ENCODE measurements at regions not wholly inside any gene's neighbourhood (a gene's known extent, or its start where the extent isn't known, plus 50 kb on each side); places are given as distances from the start of the nearest gene placed in this dataset.
"Not testable (repeated sequence)": the region's sequence is repeated elsewhere in the genome, so short reads cannot be mapped to it uniquely, and the experiment has no call there.

DNA sequence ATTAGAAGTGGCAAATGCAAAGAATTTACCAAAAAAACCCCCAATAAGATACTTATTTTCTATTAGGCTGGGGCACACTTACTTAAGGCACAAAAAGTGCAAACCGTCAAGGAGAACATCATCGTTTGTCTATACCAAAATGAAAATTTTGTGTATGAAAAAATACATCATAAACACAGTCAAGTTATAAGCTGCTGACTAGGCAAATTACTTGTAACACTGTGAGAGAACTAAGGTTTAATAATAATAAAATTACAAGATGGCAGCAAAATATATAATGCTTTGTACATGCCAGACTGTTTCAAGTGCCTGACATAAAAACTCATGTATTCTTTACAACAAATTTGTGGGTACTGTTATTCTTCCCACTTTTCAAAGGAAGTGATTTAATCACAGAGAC is 297.2 kb upstream of the CRBN start:
- ATAC-seq (no peak), DNase-seq (ENCODE audit: low spot score) (no peak)
- Mint-ChIP-seq H3K27ac (no peak overlapping the region), H3K4me1 (ENCODE audit: low read depth in 2 of 2) (no peaks in the 10 kb centered on the region), H3K27me3 (peaks cover 0 to 2% of the 10 kb centered on the region in 2 donors), H3K9me3 (peaks cover 2% of the 10 kb centered on the region), H3K36me3 (no peaks in the 10 kb centered on the region), H3K4me3 (no peak overlapping the region)

DNA sequence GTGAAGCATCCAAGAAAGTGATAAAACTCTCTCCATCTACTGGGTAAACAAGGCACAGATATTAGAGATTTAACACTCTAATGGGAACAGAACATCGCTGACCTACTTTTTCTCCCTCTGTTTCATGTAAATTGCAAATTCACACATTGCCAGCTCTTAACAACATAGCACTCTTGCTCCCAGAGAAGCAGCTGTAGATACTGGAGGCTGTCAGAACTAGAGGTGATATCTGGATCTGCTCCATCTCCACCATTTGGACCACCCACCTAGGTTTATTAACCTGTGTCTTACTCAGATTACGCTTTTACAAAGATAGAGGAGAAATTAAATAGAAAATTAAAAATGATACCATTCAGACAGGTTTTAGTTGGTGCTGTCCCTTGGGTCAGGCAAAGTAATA is 289.1 kb upstream of the CRBN start:
- Mint-ChIP-seq H3K36me3 (no peaks in the 10 kb centered on the region), H3K27me3 (peaks cover 0 to under 1% of the 10 kb centered on the region in 2 donors), H3K4me1 (ENCODE audit: low read depth in 2 of 2) (no peaks in the 10 kb centered on the region), H3K9me3 (no peaks in the 10 kb centered on the region), H3K27ac (no peak overlapping the region), H3K4me3 (no peak overlapping the region)
- DNase-seq (ENCODE audit: low spot score): no peak
- no peak for ATAC-seq

DNA sequence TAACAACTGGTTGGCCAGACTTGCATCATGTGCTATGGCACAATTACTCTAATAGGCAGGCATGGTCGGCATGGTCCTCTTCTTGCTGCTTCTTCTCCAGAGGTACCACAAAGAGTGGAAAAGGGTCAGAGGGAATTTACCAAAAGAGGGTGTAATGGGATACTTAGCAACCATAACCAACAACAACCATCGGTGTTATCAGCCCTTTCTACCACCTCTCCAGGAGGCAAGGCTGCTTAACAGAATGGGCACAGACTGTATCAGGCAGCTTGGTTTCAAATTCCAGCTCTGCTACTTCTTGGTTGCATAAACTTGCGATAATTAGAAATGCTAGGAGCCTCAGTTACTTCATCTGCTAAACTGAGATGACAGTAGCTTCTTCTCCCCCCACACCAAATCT is 284.6 kb upstream of the CRBN start:
- DNase-seq (ENCODE audit: low spot score): no peak
- ATAC-seq: no peak

DNA sequence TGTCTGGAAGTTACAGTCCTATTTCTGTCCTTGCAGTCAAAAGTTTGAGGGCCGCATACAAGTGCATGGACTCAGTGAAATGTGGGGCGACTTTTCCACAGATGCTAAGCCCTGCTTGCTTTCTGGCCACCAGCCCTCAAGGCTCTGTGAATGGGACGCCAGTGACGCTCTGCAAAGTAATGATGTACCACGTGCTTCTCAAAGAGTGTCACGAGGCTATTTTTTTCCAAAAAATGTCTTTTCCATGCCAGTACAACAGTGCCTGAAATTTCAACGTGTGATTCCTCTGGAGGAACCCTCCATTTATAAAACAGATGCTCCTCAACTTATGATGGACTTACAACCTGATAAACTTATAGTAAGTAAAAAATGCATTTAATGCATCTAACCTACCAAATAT is 281.8 kb upstream of the CRBN start:
- Mint-ChIP-seq H3K36me3 (no peaks in the 10 kb centered on the region), H3K9me3 (no peaks in the 10 kb centered on the region), H3K4me1 (ENCODE audit: low read depth in 2 of 2) (no peaks in the 10 kb centered on the region), H3K27ac (no peak overlapping the region), H3K27me3 (no peaks in the 10 kb centered on the region), H3K4me3 (no peak overlapping the region)
- DNase-seq (ENCODE audit: low spot score) (no peak), ATAC-seq (no peak)

More for the DNA sequence above, 284.6 kb upstream of the CRBN start:
- no peaks in the 10 kb centered on the region for H3K9me3 Mint-ChIP-seq
- no peak overlapping the region for H3K4me3 Mint-ChIP-seq
- H3K27ac Mint-ChIP-seq: no peak overlapping the region
- no peaks in the 10 kb centered on the region for H3K4me1 Mint-ChIP-seq (ENCODE audit: low read depth in 2 of 2)
- no peaks in the 10 kb centered on the region for H3K36me3 Mint-ChIP-seq
- no peaks in the 10 kb centered on the region for H3K27me3 Mint-ChIP-seq

DNA sequence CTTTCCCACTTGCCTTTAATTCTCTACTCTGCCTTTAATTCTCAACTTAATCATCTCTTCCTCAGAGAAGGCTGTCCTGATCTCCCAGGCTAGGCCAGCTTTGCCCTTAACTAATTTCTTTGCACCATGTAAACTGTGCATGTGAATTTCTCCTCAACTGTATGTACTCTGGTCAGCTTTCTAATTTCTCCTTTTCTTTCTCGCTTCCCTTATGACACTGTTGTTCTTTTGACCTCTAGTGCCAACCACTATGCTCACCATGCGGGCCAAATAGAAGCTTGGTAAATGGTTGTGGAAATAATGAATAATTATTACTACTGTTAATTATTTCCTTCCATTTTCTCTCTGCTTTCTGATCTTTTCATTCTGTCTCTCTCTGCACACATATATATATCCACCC is 269.0 kb upstream of the CRBN start:
- Mint-ChIP-seq H3K27ac (no peak overlapping the region), H3K27me3 (peaks cover 3 to 7% of the 10 kb centered on the region in 2 donors), H3K9me3 (no peaks in the 10 kb centered on the region), H3K4me3 (no peak overlapping the region), H3K36me3 (no peaks in the 10 kb centered on the region), H3K4me1 (ENCODE audit: low read depth in 2 of 2) (no peaks in the 10 kb centered on the region)
- no peak for DNase-seq (ENCODE audit: low spot score)
- no peak for ATAC-seq

DNA sequence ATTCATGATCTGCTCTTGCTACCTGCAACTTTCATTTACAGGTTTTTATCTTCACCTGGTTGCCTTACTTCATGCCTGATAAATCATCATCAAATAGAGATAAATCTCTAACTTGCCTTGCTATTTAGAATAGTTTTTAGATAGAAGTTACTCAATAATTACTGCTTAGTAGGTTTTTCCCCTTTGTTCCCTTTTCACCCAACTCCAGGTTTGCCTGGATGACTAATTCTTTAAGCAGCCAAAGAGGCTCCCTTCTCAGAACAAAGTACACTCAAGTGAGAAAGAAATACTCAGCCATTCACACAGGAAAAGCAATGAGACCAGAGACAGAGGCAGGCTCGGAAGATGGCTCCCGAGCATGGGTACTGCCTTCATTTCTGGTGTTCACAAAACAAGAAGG is 268.1 kb upstream of the CRBN start:
- H3K27ac Mint-ChIP-seq: no peak overlapping the region
- H3K36me3 Mint-ChIP-seq: no peaks in the 10 kb centered on the region
- DNase-seq (ENCODE audit: low spot score) (no peak), ATAC-seq (no peak)
- H3K9me3 Mint-ChIP-seq: no peaks in the 10 kb centered on the region
- H3K27me3 Mint-ChIP-seq: peaks cover 3 to 7% of the 10 kb centered on the region in 2 donors
- H3K4me3 Mint-ChIP-seq: no peak overlapping the region
- H3K4me1 Mint-ChIP-seq (ENCODE audit: low read depth in 2 of 2): no peaks in the 10 kb centered on the region

DNA sequence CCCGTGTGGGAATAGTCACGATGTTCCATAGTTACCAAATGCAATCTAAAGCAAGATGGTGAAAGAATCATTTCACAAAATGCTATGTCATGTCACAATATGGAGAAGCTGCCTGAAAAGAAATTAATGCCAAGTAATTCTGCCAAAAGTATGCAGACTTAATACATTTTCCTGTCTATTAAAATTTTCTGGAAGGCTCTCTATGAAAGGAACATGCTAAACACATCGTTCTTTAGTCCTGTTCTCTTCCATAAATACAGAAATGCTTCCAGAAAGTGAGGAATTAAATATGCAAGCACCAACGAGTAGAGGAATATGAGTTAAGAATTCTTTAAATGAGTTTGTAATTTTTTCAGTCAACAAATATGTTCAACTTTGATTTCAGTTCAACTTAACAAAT is 266.8 kb upstream of the CRBN start:
- Mint-ChIP-seq H3K4me3 (no peak overlapping the region), H3K4me1 (ENCODE audit: low read depth in 2 of 2) (no peaks in the 10 kb centered on the region), H3K36me3 (no peaks in the 10 kb centered on the region), H3K9me3 (no peaks in the 10 kb centered on the region), H3K27ac (no peak overlapping the region), H3K27me3 (peaks cover 3 to 7% of the 10 kb centered on the region in 2 donors)
- DNase-seq (ENCODE audit: low spot score) (no peak), ATAC-seq (no peak)

DNA sequence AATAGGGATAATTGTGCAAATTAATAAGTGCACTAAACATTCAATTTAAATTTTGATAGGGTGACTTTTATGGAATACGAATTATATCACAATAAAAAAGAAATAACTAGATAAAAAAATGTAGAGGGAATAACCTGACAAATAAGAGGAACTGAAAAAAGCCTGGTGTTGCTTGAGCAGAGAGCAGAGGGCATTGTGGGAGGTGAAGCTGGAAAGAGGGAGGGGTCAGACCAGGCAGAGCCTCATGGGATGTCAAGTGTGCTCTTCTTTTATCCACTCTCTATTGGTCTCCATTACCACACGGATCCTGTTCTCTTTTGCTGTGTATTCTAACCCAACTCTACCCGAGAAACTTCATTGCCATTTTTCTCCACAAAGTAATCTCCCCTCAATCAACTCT is 264.0 kb upstream of the CRBN start:
- no peak overlapping the region for H3K27ac Mint-ChIP-seq
- ATAC-seq (no peak), DNase-seq (ENCODE audit: low spot score) (no peak)
- H3K27me3 Mint-ChIP-seq: peaks cover 0 to 3% of the 10 kb centered on the region in 2 donors
- H3K4me1 Mint-ChIP-seq (ENCODE audit: low read depth in 2 of 2): no peaks in the 10 kb centered on the region
- no peaks in the 10 kb centered on the region for H3K36me3 Mint-ChIP-seq
- no peaks in the 10 kb centered on the region for H3K9me3 Mint-ChIP-seq
- H3K4me3 Mint-ChIP-seq: no peak overlapping the region

DNA sequence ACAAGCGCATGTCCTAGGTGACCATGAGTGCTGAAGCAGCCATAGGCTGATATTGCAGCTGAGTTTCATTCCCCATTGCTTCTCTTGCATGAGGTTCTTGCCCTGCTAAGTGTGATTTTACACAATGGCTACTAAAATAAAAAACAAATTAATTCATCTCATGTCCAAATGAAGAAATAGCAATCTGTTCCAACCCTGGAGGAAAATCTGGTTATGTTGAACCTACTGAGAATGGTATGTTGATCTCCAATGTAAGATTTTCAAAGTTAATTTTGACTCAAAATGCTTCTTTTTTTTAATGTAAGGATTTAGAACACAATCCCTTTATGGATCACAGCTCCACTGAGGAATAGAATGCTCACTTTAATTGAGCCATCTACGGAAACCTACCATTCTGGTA is 254.2 kb upstream of the CRBN start:
- Mint-ChIP-seq H3K9me3 (peaks cover 3% of the 10 kb centered on the region), H3K27me3 (peaks cover 3 to 15% of the 10 kb centered on the region in 2 donors), H3K4me3 (no peak overlapping the region), H3K4me1 (ENCODE audit: low read depth in 2 of 2) (no peaks in the 10 kb centered on the region), H3K27ac (no peak overlapping the region), H3K36me3 (no peaks in the 10 kb centered on the region)
- ATAC-seq: no peak
- no peak for DNase-seq (ENCODE audit: low spot score)

DNA sequence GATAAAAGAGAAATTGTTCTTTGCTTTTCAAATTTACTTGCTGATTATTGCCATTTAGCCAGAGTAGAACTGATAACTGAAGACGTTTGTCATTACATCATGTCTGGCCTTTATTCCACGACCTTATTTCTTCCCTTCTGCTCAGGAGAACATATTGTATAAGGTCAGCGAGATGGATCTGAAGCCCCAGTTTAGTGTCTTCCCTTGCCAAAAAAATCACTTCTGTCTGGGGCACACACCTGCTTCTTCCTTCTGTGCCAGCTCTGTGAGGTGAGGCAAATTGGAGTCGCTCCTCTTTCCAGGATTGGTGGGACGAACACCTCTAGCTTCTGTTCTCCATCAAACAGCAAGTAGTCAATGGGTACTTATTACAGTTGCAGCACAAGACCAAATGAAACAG is 250.3 kb upstream of the CRBN start:
- Mint-ChIP-seq H3K27me3 (peaks cover 3 to 15% of the 10 kb centered on the region in 2 donors), H3K9me3 (peaks cover 3% of the 10 kb centered on the region), H3K4me1 (ENCODE audit: low read depth in 2 of 2) (no peaks in the 10 kb centered on the region), H3K27ac (no peak overlapping the region), H3K4me3 (no peak overlapping the region), H3K36me3 (no peaks in the 10 kb centered on the region)
- no peak for DNase-seq (ENCODE audit: low spot score)
- no peak for ATAC-seq

DNA sequence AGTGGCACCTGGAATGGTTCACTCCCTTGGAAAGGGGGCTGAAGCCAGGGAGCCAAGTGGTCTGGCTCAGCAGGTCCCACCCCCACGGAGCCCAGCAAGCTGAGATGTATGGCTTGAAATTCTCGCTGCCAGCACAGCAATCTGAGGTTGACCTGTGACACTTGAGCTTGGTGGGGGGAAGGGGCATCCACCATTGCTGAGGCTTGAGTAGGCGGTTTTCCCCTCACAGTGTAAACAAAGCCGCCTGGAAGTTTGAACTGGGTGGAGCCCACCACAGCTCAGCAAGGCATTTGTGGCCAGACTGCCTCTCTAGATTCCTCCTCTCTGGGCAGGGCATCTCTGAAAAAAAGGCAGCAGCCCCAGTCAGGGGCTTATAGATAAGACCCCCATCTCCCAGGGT is 228.2 kb upstream of the CRBN start:
- H3K27me3 Mint-ChIP-seq; H3K27ac Mint-ChIP-seq; ATAC-seq; H3K36me3 Mint-ChIP-seq; H3K4me1 Mint-ChIP-seq (ENCODE audit: low read depth in 2 of 2); H3K4me3 Mint-ChIP-seq; DNase-seq (ENCODE audit: low spot score): not testable (repeated sequence)
- peaks cover 15% of the 10 kb centered on the region for H3K9me3 Mint-ChIP-seq

DNA sequence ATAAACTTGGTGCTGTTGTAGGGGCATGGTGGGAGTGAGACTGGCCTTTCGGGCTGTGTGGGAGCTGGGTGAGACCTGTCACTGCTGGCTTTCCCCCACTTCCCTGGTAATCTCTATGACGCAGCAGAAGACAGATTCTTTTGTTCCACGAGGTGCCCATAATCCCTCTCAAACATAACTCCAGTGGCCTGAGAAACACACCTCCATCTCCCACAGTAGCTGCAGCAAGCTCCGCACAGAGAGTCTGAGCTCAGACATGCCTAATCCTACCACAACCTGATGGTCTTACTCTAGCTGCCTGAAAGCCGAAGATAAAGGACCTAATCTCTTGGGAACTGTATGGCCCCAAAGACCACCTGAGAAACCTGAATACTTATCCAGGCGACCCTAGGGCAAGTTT is 225.6 kb upstream of the CRBN start:
- Mint-ChIP-seq H3K36me3 (peaks cover 4% of the 10 kb centered on the region), H3K4me1 (ENCODE audit: low read depth in 2 of 2) (peaks cover 0 to 3% of the 10 kb centered on the region in 2 donors), H3K9me3 (peaks cover 22% of the 10 kb centered on the region), H3K27me3 (no peaks in the 10 kb centered on the region), H3K4me3 (no peak overlapping the region), H3K27ac (no peak overlapping the region)
- ATAC-seq: no peak
- DNase-seq (ENCODE audit: low spot score): no peak

DNA sequence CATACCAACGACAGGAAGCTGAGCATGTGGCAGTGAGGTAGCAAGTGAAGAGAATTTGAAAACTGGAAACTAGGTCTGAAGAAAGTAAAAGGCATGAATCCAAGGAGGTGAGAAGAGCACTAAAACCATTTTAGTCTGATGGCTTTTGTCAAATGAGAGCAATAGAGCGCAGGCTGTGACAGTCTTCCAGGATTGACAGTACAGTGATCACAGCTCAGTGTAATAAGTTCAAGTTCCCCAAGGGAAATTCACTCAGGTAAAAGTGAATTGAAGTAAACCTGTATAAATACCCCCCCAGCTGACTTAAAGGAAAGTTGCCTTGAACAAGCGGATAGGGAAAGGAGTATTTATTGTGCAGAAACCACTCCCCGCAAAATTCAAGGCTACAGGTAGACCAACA is 224.2 kb upstream of the CRBN start:
- Mint-ChIP-seq H3K4me3 (no peak overlapping the region), H3K27ac (no peak overlapping the region), H3K27me3 (no peaks in the 10 kb centered on the region), H3K36me3 (peaks cover 7% of the 10 kb centered on the region), H3K4me1 (ENCODE audit: low read depth in 2 of 2) (peaks cover 0 to 3% of the 10 kb centered on the region in 2 donors), H3K9me3 (peaks cover 14% of the 10 kb centered on the region)
- ATAC-seq (no peak), DNase-seq (ENCODE audit: low spot score) (no peak)

DNA sequence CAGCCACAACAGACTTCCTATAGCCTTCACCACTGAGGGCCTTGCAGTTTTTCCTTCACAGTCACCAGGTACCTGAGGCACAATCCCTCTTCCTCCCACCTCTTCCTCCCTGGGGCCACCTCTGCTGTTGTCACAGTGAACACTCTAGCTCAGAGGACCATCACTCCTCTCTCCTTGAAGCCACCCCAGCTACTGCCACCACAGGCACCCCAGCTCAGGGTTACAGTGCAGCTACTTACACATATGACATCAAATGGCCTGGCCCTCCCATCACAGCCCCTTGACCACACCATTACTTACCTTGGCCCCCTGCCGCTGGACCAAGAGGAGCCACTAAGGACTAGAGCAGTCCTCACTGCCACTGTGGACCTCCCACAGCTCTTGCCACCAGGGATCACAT is 213.5 kb upstream of the CRBN start:
- Mint-ChIP-seq H3K27ac (no peak overlapping the region), H3K27me3 (no peaks in the 10 kb centered on the region), H3K36me3 (no peaks in the 10 kb centered on the region), H3K4me3 (no peak overlapping the region), H3K4me1 (ENCODE audit: low read depth in 2 of 2) (no peaks in the 10 kb centered on the region), H3K9me3 (peaks cover 15% of the 10 kb centered on the region)
- ATAC-seq (peak in 1 of 2 donors; percentile 36), DNase-seq (ENCODE audit: low spot score) (no peak)

DNA sequence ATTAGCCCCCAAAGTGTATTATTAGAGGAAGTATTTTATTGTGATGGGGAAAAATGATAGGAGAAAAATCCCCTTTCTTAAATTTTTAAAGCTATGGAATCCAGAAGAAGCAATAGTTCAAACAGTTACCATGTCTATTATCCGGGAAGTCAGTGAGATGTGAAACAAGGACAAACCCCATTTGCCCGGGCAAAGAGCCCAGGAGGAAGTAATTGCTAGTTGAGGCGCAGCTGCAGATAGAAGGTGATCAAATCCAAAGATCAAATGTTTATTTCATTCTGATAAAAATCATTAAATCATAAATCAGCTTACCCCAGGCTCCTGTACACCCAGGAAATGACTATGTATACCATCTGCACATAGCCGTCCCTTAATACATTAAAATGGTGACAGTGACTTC is 204.0 kb upstream of the CRBN start:
- Mint-ChIP-seq H3K27me3 (peaks cover 0 to 9% of the 10 kb centered on the region in 2 donors), H3K4me3 (no peak overlapping the region), H3K4me1 (ENCODE audit: low read depth in 2 of 2) (no peaks in the 10 kb centered on the region), H3K27ac (no peak overlapping the region), H3K36me3 (peaks cover 5% of the 10 kb centered on the region), H3K9me3 (peaks cover 7% of the 10 kb centered on the region)
- ATAC-seq: no peak
- DNase-seq (ENCODE audit: low spot score): no peak

Data from natural killer cell treated with Interleukin-12 subunit alpha and Interleukin-12 subunit beta and Interleukin-15 and Interleukin-18, amount 100 ng/mL, for 72 hours (primary cell).